HG03439 (cell line): ENCODE measurements at regions not wholly inside any gene's neighbourhood (a gene's known extent, or its start where the extent isn't known, plus 50 kb on each side); places are given as distances from the start of the nearest gene placed in this dataset.
A peak's percentile ranks its signal among the peaks of the same experiment; 100 is the strongest.

ENCODE experiments used
- ATAC-seq: cut with Tn5 transposase; IDR thresholded peaks from one replicate; pipeline ENCODE4 v1.9.1; 2021; ENCODE audit warnings: mild to moderate bottlenecking, moderate library complexity; ENCODE audit not compliant: unreplicated experiment

DNA sequence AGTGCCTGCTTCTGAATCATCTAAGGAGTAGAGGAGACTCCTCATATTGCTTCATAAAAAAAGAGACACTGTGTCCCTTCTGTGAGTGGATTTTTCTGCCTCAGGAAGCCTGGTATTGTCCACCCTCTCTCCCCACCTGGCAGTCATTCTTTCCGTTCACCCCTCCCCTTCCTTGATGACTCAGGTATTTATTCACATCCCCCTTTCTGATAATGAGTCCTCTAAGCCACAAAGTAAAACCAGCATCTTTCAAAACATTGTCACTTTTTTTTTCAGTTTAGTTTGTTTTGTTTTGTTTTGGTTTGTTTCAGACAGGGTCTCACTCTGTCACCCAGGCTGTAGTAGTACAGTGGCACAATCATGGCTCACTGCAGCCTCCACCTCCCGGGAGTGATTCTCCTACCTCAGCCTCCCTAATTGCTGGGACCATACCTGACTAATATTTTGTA lies 65.2 kb upstream of the UBE2E1 start:
- ATAC-seq = peak; percentile 67

DNA sequence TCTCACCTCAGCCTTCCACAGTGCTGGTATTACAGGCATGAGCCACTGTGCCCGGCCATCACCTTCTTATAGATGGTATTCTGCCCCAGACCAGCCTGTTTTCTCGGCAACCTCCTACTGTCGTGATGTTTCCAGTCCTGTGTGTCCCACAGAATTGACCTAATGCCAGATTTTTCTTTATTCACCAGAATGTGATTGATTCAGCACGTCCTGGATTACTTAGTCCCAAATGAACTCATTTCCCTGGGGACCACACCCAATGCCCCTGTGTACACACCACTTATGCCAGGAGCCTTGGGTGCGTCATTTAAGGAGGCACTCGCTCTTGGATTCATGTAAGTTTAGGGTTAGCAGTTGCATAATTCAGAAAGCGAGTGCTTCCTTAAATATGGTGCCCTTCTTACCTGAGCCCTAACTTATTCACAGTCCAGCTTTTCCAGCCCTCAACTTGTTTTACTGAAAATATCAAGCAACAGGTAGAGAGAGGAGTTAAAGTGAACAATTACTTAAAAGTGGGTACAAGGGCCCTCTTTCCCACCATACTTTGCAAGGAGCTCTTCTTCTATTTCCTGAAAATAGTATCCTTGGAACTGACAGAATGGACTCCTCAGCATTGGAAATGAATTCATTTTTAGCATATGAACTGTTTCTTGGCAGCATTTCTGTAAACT lies 64.6 kb upstream of the UBE2E1 start:
- ATAC-seq = no peak

DNA sequence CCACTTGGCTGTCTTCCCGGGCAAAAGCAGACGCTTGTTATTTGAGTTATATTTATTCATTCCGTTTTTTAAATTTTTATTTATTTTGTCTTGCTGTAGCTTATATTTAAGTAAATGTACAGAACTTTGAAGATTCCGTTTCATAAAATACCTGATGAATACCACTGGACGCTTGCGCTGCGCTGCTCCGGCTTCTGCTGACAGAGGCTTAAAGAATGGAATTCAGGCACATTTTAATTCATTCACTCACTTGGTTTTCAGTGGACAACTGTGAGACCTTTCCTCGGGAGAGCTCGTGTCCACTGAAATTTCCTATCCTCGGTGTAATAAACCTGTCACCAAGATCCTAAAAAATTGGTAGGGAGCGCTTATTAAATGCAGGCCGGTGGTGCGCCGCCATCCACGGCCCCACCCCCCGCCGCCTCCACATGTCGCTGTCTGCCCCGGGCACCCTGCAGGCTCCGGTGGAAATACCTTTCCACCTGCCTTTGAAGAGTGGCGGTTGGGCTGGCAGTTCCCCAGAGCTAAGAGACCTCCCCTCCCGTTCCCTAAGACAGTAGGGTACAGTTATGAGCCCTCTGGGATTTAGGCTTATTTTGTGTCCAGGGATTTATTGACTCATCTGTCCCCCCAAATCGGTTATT lies 62.5 kb upstream of the UBE2E1 start:
- no peak for ATAC-seq

DNA sequence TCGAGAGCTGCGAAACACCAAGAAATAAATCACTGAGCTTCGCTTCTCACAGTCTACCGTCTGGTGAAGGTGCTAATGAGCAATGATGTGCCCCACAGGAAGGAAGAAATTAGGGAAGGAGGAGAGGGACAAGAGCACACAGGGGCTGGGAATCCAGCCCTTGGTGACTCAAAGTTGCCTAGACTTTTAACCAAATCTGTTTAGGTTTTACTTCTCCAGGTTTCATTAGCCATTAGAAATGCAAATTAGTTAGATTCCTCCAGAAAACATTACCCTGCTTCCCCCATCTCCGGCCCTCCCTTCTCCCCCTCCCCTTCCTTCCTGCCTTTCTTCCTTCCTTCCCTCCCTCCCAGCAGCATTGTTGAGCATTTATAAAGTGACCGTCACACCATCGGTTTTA lies 59.3 kb upstream of the UBE2E1 start:
- no peak for ATAC-seq

DNA sequence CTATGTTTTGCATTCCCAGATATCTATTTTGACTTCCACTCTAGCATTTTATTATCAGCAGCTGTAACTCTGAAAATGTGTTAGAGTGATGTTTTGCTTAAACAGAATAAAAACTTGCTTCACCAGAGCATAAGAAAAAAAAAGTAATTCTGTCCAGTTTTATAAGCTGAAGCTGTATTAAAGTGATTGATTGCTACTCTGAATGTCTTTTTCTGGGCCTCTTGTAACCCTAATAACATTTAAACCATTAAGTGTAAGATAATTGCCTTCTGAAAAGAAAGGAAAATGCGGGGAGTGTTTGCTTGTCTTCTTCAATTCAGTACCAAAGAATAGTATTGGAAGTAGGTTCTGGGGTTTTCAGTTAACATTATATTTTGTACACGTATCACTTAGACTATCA lies 57.9 kb upstream of the UBE2E1 start:
- no peak for ATAC-seq

DNA sequence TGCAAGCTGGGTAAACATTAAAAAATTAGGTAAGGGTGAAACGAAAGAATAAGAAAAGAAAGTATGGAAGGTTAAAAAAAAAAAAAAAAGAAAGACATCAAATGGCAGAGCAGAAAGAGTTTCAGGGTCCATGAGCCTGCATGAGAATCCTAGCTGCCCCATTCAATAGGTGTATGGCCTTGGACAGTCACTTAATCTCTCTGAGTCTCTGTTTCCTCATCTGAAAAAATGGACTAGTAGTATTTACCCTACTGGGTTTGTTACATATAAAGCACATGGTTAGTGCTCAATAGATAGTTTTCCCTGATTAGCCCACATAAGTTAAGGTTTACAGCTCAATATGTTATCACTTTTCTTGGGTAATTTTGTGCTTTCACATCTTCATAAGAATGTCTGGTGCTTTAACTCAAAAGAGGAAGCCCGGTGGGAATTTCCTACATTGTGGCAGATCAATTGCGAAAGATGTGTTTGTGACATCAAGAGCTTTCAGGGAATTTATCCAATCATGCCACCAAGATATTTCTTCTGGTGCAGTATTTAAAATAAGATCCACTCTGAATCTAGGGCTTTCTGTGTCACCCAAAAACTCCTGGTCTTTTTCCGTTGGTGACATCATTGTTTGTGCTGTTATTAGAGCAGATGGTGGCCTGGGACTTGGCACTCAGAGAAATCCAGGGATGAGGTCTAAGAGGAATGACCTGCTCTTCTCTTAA lies 57.2 kb upstream of the UBE2E1 start:
- no peak for ATAC-seq

DNA sequence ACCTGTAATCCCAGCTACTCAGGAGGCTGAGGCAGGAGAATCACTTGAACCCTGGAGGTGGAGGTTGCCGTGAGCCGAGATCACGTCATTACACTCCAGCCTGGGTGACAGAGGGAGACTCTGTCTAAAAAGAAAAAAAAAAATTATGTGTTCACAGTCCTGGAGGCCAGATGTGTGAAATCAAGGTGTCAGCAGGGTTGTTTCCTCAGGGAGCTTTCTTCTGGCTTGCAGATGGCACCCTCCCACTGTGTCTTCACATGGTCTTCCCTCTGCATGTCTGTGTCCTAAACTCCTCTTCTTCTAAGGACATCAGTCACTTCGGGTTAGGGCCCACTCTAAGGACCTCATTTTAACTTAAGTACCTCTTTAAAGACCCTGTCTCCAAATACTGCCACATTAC lies 56.1 kb upstream of the UBE2E1 start:
- ATAC-seq = no peak

DNA sequence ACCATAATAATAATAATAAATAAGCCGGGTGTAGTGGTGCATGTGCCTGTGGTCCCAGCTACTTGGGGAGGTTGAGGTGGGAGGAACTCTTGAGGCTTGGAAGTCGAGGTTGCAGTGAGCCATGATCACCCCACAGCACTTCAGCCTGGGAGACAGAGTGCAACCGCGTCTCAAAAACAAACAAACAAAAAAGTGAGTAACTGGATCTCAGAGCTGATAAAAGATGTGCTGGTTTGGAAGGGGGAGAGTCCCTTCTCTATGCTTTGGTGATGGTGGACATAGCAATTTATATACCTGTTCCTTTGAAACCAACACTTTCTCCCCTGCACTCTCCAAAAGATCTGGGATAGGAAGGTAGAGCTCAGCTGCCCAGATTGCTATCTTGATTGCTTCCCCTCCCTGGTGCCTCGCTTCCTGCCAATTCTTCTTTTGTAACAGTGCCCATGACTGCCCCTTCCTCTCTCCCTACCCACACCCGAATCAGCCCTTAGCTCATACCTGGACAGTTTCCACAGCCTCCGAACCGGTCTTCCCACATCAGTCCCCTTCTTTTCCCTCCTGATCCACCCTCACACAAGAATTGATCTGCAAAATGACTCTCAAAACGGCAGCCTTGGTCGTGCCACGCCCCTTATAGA lies 55.1 kb upstream of the UBE2E1 start:
- ATAC-seq = no peak

DNA sequence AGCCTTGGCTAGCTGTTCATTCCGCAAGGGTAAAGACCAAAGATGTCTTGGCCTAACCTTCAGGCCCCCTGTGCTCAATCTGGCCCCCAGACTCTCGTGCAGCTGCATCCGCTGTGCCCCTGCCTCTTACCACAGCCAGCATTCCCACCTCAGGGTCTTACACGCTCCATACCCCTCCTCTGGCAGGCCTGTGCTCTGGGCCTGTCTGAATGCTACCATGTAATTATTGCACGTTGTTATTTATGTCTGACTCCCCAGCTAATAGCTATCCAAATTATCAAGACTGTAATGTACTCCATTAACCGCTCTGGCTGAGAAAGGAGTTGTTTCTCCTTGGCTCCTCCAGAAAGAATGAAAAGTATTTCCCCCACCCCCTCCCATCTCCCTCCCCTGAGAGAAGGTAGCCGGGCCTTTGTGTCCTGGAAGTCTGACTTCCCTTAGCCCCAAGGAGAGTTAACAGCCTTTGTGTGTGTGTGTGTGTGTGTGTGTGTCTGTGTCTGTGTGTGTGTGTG lies 54.5 kb upstream of the UBE2E1 start:
- ATAC-seq = no peak

DNA sequence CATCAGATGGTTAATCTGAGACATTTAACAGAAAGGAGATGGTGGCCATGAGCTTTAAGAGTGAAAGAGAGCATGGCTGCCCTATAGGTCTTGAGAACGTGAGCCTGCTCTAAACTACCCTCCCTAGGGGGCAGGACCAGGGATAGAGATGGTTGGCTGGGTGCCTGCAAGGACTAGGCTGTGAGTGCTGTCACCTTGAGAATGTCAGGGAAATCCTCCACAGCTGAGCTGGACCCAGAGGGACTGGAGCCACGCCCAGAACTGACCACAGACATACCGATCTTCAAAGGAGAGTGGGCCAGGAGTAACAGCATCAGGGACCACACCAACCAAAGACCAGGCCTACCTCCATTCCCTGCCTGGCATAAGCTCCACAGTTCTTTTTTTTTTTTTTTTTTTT lies 53.6 kb upstream of the UBE2E1 start:
- ATAC-seq = no peak

DNA sequence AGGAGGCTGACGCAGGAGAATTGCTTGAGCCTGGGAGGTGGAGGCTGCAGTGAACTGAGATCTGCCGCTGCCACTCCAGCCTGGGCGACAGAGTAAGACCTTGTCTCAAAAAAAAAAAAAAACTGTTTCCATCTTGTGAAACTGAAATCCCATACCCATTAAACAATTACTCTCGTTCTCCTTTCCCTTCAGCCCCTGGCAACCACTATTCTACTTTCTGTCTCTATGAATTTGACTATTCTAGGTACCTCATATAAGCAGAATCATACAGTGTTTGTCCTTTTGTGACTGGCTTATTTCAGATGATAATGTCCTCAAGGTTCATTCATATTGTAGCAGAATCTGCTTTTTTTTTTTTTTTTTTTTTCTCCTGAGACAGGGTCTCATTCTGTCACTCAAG lies 51.5 kb upstream of the UBE2E1 start:
- no peak for ATAC-seq
